ENCODE measurements at regions not wholly inside any gene's neighbourhood (a gene's known extent, or its start where the extent isn't known, plus 50 kb on each side); places are given as distances from the start of the nearest gene placed in this dataset.

- TF ChIP-seq CTCF (IDR thresholded peaks at IDR 0.05; ENCODE audit: insufficient read depth, low read length, poor library complexity, severe bottlenecking) (no peak), EZH2phosphoT487 (conservative IDR thresholded peaks at IDR 0.05; ENCODE audit: low read length) (no peak)
Measured at GRCh38 chr2:226603606-226604005, 196.0 kb downstream of the IRS1 start.
